HG03439 (cell line): ENCODE measurements at regions not wholly inside any gene's neighbourhood (a gene's known extent, or its start where the extent isn't known, plus 50 kb on each side); places are given as distances from the start of the nearest gene placed in this dataset.

Experiments
- ATAC-seq: cut with Tn5 transposase; IDR thresholded peaks from one replicate; pipeline ENCODE4 v1.9.1; 2021; ENCODE audit warnings: mild to moderate bottlenecking, moderate library complexity; ENCODE audit not compliant: unreplicated experiment

GRCh38 chr7:115719963-115720362 lies 310.6 kb downstream of the TFEC start:
- no peak for ATAC-seq

DNA sequence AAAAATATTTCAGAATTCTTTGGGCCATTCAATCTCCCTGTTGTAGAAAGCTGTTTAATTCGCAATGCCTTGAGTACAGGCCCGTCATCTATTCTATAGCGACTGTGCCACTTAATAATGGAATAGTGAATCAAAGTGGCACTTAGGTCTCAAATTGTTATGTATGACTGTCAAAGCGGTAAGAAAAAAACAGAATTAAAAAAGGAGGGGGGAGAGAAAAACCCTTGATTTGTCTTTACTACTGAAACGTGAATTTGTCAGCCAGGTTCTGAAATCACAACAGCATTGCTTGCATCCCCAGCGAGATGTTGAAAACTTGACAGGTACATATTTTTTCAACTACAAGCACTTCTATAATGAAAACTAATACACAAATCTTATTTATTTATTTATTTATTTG lies 320.9 kb downstream of the TFEC start:
- ATAC-seq: no peak

GRCh38 chr7:115708013-115708341 lies 322.6 kb downstream of the TFEC start:
- no peak for ATAC-seq

GRCh38 chr7:115707258-115708012 lies 323.1 kb downstream of the TFEC start:
- no peak for ATAC-seq

GRCh38 chr7:115704884-115705283 lies 325.7 kb downstream of the TFEC start:
- no peak for ATAC-seq

DNA sequence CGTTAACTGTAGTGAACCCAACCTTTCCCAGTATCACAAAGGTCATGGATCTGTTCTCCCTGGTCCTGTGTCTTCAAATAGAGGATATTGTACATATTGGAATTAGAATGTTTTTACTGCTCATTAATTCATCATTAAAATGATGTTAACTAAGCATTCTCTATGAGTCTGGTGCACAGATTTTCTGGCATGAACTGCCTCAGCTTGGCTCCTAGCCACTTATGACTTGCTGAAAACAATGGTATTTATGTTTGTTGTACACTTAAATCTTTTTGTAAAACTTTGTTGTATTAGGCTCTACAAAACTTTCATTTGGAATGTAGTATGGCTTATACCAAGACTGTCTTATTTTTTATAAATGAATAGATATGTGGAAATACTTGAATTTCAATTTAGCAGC lies 329.4 kb downstream of the TFEC start:
- ATAC-seq: no peak

GRCh38 chr7:115694424-115694823 lies 336.1 kb downstream of the TFEC start:
- no peak for ATAC-seq

DNA sequence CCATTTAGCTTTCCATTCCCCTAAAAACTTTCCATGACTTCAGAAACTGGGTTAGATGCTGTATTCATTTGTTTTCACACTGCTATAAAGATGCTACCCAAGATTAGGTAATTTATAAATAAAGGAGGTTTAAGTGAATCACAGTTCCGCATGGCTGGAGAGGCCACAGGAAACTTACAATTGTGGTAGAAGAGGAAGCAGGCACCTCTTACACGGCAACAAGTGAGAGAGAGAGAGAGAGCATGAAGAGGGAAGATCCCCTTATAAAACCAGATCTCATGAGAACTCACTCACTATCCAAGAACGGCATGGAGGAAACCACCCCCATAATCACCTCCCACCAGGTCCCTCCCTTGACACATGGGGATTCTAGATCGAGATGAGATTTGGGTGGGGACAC lies 336.8 kb downstream of the TFEC start:
- no peak for ATAC-seq

GRCh38 chr7:115689941-115690340 lies 340.6 kb downstream of the TFEC start:
- ATAC-seq: no peak

DNA sequence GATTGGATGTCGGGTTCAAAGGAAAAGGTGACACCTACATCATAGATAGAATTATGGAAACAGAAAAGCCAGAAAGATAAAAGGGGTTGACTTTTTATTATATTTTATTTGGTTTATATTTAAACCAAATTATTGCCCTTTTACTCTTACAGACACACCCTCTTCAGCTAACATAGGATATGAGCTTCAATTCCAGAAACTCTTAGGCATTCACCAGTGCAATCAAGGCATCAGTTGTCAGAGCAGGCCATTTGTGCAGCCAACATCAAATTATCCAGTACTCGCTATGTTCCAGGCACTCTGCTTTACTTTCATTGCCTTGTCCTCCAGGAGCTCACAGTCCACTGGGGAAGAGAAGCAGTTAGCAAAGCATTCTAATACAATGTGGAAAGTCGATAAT lies 347.5 kb downstream of the TFEC start:
- no peak for ATAC-seq

- no peak for ATAC-seq
These were observed 348.1 kb downstream of the TFEC start for GRCh38 chr7:115682507-115682906.

DNA sequence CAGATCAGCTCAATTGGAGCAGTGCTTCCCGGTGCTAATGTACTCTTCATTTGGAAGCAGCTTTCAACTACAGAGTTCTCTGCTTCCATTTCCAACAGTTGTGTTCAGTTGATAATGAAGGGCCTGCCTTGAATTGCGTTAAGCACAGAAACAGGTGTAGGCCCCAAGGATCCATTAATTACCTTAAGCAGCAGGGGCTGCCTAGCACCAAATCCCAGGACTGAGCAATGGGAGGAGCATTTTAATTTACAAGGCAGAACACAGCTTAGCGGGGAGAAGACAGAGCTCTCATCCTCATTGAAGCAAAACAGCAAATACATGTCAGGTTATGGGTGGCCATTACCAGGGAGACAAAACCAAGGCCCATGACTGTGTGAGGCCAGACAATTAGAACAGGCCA lies 349.6 kb downstream of the TFEC start:
- ATAC-seq: no peak

- ATAC-seq: peak; percentile 59
These were observed 350.6 kb downstream of the TFEC start for GRCh38 chr7:115679976-115680375.

DNA sequence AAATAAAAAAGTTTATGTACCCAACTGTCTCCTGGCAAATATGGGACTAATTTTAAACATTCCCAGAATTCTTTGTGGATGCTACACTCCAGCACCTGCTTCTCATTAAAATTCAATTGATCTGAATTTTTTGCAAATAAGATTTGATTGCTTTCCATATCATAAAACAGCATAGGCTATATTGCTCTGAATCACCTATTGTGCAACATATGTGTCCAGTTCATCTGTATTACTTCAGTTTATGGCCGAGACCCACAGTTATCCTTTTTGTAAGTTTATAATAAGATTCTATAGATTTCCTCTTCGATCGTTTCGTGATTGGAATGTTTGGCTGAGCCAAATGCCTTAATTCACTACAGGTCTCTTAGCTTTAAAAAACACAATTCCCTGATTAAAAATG lies 351.1 kb downstream of the TFEC start:
- no peak for ATAC-seq

DNA sequence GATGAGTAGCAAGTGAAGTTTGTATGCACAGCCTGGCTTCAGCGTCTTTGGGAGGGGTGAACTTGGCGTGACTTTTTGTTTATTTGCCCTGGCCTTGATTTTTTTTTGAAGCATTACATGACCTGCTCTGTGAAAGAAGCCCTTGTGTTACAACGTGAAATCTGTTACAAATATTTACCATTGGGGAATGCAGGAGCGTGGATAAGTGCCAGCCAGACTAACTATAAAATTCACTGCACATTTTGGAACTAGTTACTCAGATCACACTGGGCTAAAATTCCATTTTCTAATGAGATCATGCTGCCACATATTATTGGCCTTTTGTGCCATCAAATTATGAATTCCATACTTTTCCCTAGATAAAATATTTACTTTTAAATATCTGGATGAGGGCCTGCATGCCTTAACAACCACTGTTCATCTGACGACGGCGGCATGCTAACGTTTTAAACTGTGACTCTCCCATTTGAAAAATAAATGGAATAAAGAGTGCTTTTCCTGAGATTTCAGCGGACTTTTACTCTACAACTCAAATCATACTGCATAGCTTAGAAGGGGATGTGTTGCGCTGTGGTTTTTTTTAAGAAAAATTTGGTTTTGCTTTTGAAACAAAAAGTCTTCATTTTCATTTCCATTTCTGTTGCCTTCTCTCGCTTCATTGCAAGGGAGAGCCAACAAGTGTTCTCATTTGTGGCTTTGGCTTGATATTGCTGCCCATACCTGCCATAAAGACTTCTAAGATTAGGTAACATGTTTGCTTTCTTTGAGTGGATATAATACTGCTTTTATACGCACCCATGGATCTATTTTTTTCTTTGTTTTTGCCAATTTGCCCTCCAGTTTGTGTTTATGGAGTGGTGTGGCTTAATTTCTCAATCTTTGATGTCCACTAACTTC lies 352.2 kb downstream of the TFEC start:
- no peak for ATAC-seq

- ATAC-seq: no peak
These were observed 353.9 kb downstream of the TFEC start for GRCh38 chr7:115676707-115677106.

GRCh38 chr7:115676080-115676479 lies 354.5 kb downstream of the TFEC start:
- ATAC-seq: no peak

GRCh38 chr7:115674467-115675024 lies 356.0 kb downstream of the TFEC start:
- no peak for ATAC-seq

GRCh38 chr7:115672024-115672423 lies 358.5 kb downstream of the TFEC start:
- ATAC-seq: no peak

DNA sequence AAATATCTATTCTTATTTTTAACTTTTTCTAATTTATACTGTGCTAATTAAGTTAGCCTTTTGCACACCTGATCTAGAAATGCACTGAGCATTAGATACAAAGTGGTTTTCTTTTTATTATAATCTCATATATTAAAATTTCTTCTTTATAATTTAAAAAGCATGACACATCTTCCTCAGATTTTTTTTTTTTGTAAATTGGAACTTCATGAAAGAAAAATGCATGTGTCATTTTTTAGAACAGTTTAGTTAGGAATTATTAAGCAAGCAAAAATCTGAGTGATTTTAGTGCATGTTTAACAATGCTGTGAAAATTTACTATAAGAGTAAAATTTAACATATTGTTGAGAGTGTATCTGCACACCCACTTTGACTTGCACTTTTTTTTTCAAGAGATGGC lies 367.9 kb downstream of the TFEC start:
- no peak for ATAC-seq

DNA sequence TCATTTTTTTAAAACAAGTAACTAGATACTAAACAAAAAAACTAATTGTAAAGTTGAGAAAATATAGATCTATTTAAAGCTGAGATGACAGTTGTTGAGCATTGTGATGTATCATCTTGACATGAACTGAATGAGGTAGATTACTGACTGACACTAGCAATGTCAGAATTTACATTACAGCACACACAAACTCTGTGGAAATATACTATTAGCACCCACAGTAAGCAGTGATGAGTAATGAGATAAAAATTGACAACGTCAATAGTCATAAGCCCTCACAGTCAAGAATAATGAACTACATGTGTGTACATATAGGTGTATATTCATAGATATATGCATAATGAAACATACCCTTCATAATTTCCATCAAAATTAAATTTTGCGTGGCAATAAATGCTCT lies 368.4 kb downstream of the TFEC start:
- ATAC-seq: no peak

DNA sequence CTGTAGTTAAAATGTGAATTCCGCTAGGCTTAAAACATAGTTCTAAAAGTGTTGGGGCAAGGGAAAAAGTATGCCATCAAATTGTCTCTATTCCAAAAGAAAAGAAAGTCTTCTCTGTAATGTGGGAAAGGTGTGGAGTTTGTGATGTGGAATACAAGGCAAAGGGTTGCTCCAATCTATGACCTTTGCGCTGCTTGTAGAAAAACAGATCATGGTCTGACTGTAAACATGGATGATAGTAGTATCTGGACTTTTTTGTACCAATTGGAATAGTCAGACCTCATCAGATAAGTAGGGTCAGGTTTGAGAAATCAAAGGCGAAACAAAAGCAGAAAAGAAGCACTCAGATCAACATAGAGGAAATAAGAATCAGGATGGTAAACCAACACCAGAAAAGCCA lies 372.3 kb downstream of the TFEC start:
- ATAC-seq: no peak
